Mesendoderm (in vitro differentiated cells): ENCODE measurements at regions not wholly inside any gene's neighbourhood (a gene's known extent, or its start where the extent isn't known, plus 50 kb on each side); places are given as distances from the start of the nearest gene placed in this dataset.

Source experiments
- DNase-seq: peaks from one replicate; pipeline ENCODE4 v3.0.0; 2013
- H2AK5ac ChIP-seq: 2 replicates; pipeline ENCODE4 v1.6.1; 2013; ENCODE audit warnings: low read length, inconsistent platforms
- H2BK120ac ChIP-seq: 2 replicates; pipeline ENCODE4 v1.6.1; 2013; ENCODE audit warnings: low read depth, mild to moderate bottlenecking, low read length, moderate library complexity, mixed read lengths
- H2BK15ac ChIP-seq: replicated peaks from 2 replicates; pipeline ENCODE4 v1.6.1; 2013; ENCODE audit warnings: low read depth, mild to moderate bottlenecking, moderate library complexity
- H2BK5ac ChIP-seq: 2 replicates; pipeline ENCODE4 v1.6.1; 2013; ENCODE audit warnings: low read length, inconsistent platforms
- H3K18ac ChIP-seq: 2 replicates; pipeline ENCODE4 v1.6.1; 2013; ENCODE audit warnings: mild to moderate bottlenecking, low read length, mixed read lengths
- H3K23ac ChIP-seq: one replicate; pipeline ENCODE4 v1.6.1; 2013; ENCODE audit warnings: low read length
- H3K27ac ChIP-seq: 2 replicates; pipeline ENCODE4 v1.5.1; 2013; ENCODE audit warnings: low read depth, mild to moderate bottlenecking, inconsistent platforms, low read length, moderate library complexity
- H3K27me3 ChIP-seq: 2 replicates; pipeline ENCODE4 v1.6.1; 2013; ENCODE audit warnings: low read length, control low read depth, mild to moderate bottlenecking, inconsistent platforms; ENCODE audit not compliant: insufficient read depth, poor library complexity
- H3K36me3 ChIP-seq: 2 replicates; pipeline ENCODE4 v1.6.1; 2013; ENCODE audit warnings: low read length, inconsistent platforms; ENCODE audit not compliant: control insufficient read depth, insufficient read depth
- H3K4ac ChIP-seq: one replicate; pipeline ENCODE4 v1.6.1; 2013; ENCODE audit warnings: low read depth, mild to moderate bottlenecking, low read length, moderate library complexity
- H3K4me1 ChIP-seq: 2 replicates; pipeline ENCODE4 v1.6.1; 2013; ENCODE audit warnings: low read depth, low read length, inconsistent platforms; ENCODE audit not compliant: control insufficient read depth
- H3K4me2 ChIP-seq: 2 replicates; pipeline ENCODE4 v1.6.1; 2013; ENCODE audit warnings: low read length
- H3K4me3 ChIP-seq: 2 replicates; pipeline ENCODE4 v1.5.1; 2013; ENCODE audit warnings: mild to moderate bottlenecking, low read length
- H3K56ac ChIP-seq: one replicate; pipeline ENCODE4 v1.6.1; 2013; ENCODE audit warnings: low read length
- H3K79me1 ChIP-seq: 2 replicates; pipeline ENCODE4 v1.6.1; 2013; ENCODE audit warnings: low read length, inconsistent platforms
- H3K79me2 ChIP-seq: 2 replicates; pipeline ENCODE4 v1.6.1; 2013; ENCODE audit warnings: mild to moderate bottlenecking, low read length; ENCODE audit not compliant: control insufficient read depth, insufficient read depth
- H3K9ac ChIP-seq: 2 replicates; pipeline ENCODE4 v1.6.1; 2013; ENCODE audit warnings: low read length, inconsistent platforms
- H4K5ac ChIP-seq: one replicate; pipeline ENCODE4 v1.6.1; 2013; ENCODE audit warnings: low read length
- H4K8ac ChIP-seq: one replicate; pipeline ENCODE4 v1.6.1; 2013; ENCODE audit warnings: low read depth, mild to moderate bottlenecking, control low read depth, low read length, moderate library complexity
- WGBS: extraction: QIAGEN DNeasy Blood & Tissue Kit; methylation state at CpG from one replicate; pipeline ENCODE4 v1.1.7; 2013; ENCODE audit warnings: low lambda C conversion rate, missing lambda C conversion rate; ENCODE audit not compliant: insufficient coverage; ENCODE audit errors: extremely low coverage; 5-methylcytosine and 5-hydroxymethylcytosine counted together

- Histone ChIP-seq H4K8ac (no peak overlapping the region), H2BK120ac (no peak overlapping the region), H2BK15ac (no peak overlapping the region), H3K23ac (no peak overlapping the region), H3K9ac (no peak overlapping the region), H3K79me1 (no peaks in the 10 kb centered on the region), H3K79me2 (no peaks in the 10 kb centered on the region), H3K18ac (no peak overlapping the region), H2AK5ac (no peak overlapping the region), H3K56ac (no peak overlapping the region), H3K4me3 (no peak overlapping the region), H3K36me3 (no peaks in the 10 kb centered on the region), H4K5ac (no peak overlapping the region), H3K4me1 (no peaks in the 10 kb centered on the region), H2BK5ac (no peak overlapping the region), H3K4ac (no peak overlapping the region), H3K27me3 (no peaks in the 10 kb centered on the region), H3K4me2 (no peak overlapping the region), H3K27ac (no peak overlapping the region)
- DNase-seq, result no peak
- WGBS, result no CpG with 5 or more reads among the region's 2 CpGs
These were observed 299.2 kb upstream of the NR5A2 start for GRCh38 chr1:199728345-199728744.

- Histone ChIP-seq H3K18ac (no peak overlapping the region), H2AK5ac (no peak overlapping the region), H3K4ac (no peak overlapping the region), H3K27ac (no peak overlapping the region), H3K9ac (no peak overlapping the region), H3K36me3 (no peaks in the 10 kb centered on the region), H3K56ac (no peak overlapping the region), H3K4me3 (no peak overlapping the region), H2BK120ac (no peak overlapping the region), H4K5ac (no peak overlapping the region), H4K8ac (no peak overlapping the region), H3K4me1 (no peaks in the 10 kb centered on the region), H3K27me3 (no peaks in the 10 kb centered on the region), H3K79me1 (no peaks in the 10 kb centered on the region), H2BK15ac (no peak overlapping the region), H2BK5ac (no peak overlapping the region), H3K79me2 (no peaks in the 10 kb centered on the region), H3K4me2 (no peak overlapping the region), H3K23ac (no peak overlapping the region)
- DNase-seq, result no peak
- no CpG with 5 or more reads among the region's 2 CpGs for WGBS
These were observed 294.4 kb upstream of the NR5A2 start for GRCh38 chr1:199733125-199733524.

- H3K9ac ChIP-seq, result no peak overlapping the region
- no peak overlapping the region for H4K8ac ChIP-seq
- no peak overlapping the region for H2BK5ac ChIP-seq
- H3K36me3 ChIP-seq, result no peaks in the 10 kb centered on the region
- no peak overlapping the region for H3K27ac ChIP-seq
- H3K4me1 ChIP-seq, result no peaks in the 10 kb centered on the region
- WGBS, result no CpG with 5 or more reads among the region's 5 CpGs
- H3K18ac ChIP-seq, result no peak overlapping the region
- no peak overlapping the region for H3K56ac ChIP-seq
- DNase-seq, result peak; percentile 51
- H3K4me3 ChIP-seq, result no peak overlapping the region
- H3K4ac ChIP-seq, result no peak overlapping the region
- H3K79me2 ChIP-seq, result no peaks in the 10 kb centered on the region
- no peak overlapping the region for H2AK5ac ChIP-seq
- H3K4me2 ChIP-seq, result no peak overlapping the region
- no peak overlapping the region for H4K5ac ChIP-seq
- H2BK15ac ChIP-seq, result no peak overlapping the region
- no peaks in the 10 kb centered on the region for H3K79me1 ChIP-seq
- H3K23ac ChIP-seq, result no peak overlapping the region
- H2BK120ac ChIP-seq, result no peak overlapping the region
- no peaks in the 10 kb centered on the region for H3K27me3 ChIP-seq
These were observed 293.3 kb upstream of the NR5A2 start for GRCh38 chr1:199734186-199734585.

- no peaks in the 10 kb centered on the region for H3K27me3 ChIP-seq
- no peak overlapping the region for H2AK5ac ChIP-seq
- H3K4ac ChIP-seq, result no peak overlapping the region
- no CpG with 5 or more reads among the region's 6 CpGs for WGBS
- H3K18ac ChIP-seq, result no peak overlapping the region
- H3K4me2 ChIP-seq, result no peak overlapping the region
- H3K56ac ChIP-seq, result no peak overlapping the region
- no peak overlapping the region for H2BK120ac ChIP-seq
- no peaks in the 10 kb centered on the region for H3K4me1 ChIP-seq
- H3K4me3 ChIP-seq, result no peak overlapping the region
- H3K23ac ChIP-seq, result no peak overlapping the region
- no peak overlapping the region for H3K27ac ChIP-seq
- H3K79me2 ChIP-seq, result no peaks in the 10 kb centered on the region
- no peak overlapping the region for H2BK5ac ChIP-seq
- no peaks in the 10 kb centered on the region for H3K36me3 ChIP-seq
- no peak for DNase-seq
- no peak overlapping the region for H4K5ac ChIP-seq
- H3K9ac ChIP-seq, result no peak overlapping the region
- no peaks in the 10 kb centered on the region for H3K79me1 ChIP-seq
- H2BK15ac ChIP-seq, result no peak overlapping the region
- H4K8ac ChIP-seq, result no peak overlapping the region
These were observed 291.9 kb upstream of the NR5A2 start for GRCh38 chr1:199735660-199736059.

GRCh38 chr1:199736646-199737045, 290.9 kb upstream of the NR5A2 start:
- H3K4me3 ChIP-seq, result no peak overlapping the region
- no peak overlapping the region for H2BK15ac ChIP-seq
- H3K4me2 ChIP-seq, result no peak overlapping the region
- H4K5ac ChIP-seq, result no peak overlapping the region
- no peak overlapping the region for H3K18ac ChIP-seq
- no peak overlapping the region for H3K27ac ChIP-seq
- no peak overlapping the region for H2BK5ac ChIP-seq
- no peaks in the 10 kb centered on the region for H3K79me1 ChIP-seq
- H3K23ac ChIP-seq, result no peak overlapping the region
- H3K56ac ChIP-seq, result no peak overlapping the region
- no peaks in the 10 kb centered on the region for H3K4me1 ChIP-seq
- no peak overlapping the region for H3K4ac ChIP-seq
- no peak overlapping the region for H4K8ac ChIP-seq
- DNase-seq, result no peak
- no peak overlapping the region for H3K9ac ChIP-seq
- no CpG with 5 or more reads among the region's 3 CpGs for WGBS
- no peak overlapping the region for H2BK120ac ChIP-seq
- H3K27me3 ChIP-seq, result no peaks in the 10 kb centered on the region
- no peaks in the 10 kb centered on the region for H3K79me2 ChIP-seq
- H2AK5ac ChIP-seq, result no peak overlapping the region
- H3K36me3 ChIP-seq, result no peaks in the 10 kb centered on the region

GRCh38 chr1:199741586-199741985, 285.9 kb upstream of the NR5A2 start:
- Histone ChIP-seq H3K23ac (no peak overlapping the region), H4K5ac (no peak overlapping the region), H3K4ac (no peak overlapping the region), H3K4me2 (no peak overlapping the region), H3K56ac (no peak overlapping the region), H3K9ac (no peak overlapping the region), H3K79me1 (no peaks in the 10 kb centered on the region), H4K8ac (no peak overlapping the region), H2BK120ac (no peak overlapping the region), H2BK15ac (no peak overlapping the region), H3K27ac (no peak overlapping the region), H3K4me1 (no peaks in the 10 kb centered on the region), H3K36me3 (no peaks in the 10 kb centered on the region), H2AK5ac (no peak overlapping the region), H3K27me3 (no peaks in the 10 kb centered on the region), H3K4me3 (no peak overlapping the region), H3K18ac (no peak overlapping the region), H2BK5ac (no peak overlapping the region), H3K79me2 (no peaks in the 10 kb centered on the region)
- DNase-seq, result no peak
- WGBS, result no CpG with 5 or more reads among the region's 7 CpGs
